ENCODE measurements at regions not wholly inside any gene's neighbourhood (a gene's known extent, or its start where the extent isn't known, plus 50 kb on each side); places are given as distances from the start of the nearest gene placed in this dataset.
"Not testable (repeated sequence)": the region's sequence is repeated elsewhere in the genome, so short reads cannot be mapped to it uniquely, and the experiment has no call there.

GRCh38 chr4:186845137-186845842, 121.6 kb upstream of the FAT1 start:
- ATAC-seq (replicated peaks) (no peak), DNase-seq (no peak)
- H3K27ac Mint-ChIP-seq = no peak overlapping the region
- no peaks in the 10 kb centered on the region for H3K36me3 Mint-ChIP-seq (ENCODE audit: insufficient read depth)
- H3K27me3 Mint-ChIP-seq = no peaks in the 10 kb centered on the region
- H3K4me3 Mint-ChIP-seq = no peak overlapping the region
- no peaks in the 10 kb centered on the region for H3K4me1 Mint-ChIP-seq (ENCODE audit: low read depth in 2 of 2)
- peaks cover 8 to 10% of the 10 kb centered on the region in 2 donors for H3K9me3 Mint-ChIP-seq

GRCh38 chr4:186846426-186846825, 122.8 kb upstream of the FAT1 start:
- Mint-ChIP-seq H3K27ac (no peak overlapping the region), H3K4me1 (ENCODE audit: low read depth in 2 of 2) (no peaks in the 10 kb centered on the region)

GRCh38 chr4:186847429-186848131, 123.9 kb upstream of the FAT1 start:
- not testable (repeated sequence) for DNase-seq; H3K4me1 Mint-ChIP-seq (ENCODE audit: low read depth in 2 of 2); H3K27me3 Mint-ChIP-seq; H3K36me3 Mint-ChIP-seq (ENCODE audit: insufficient read depth); H3K4me3 Mint-ChIP-seq; ATAC-seq (replicated peaks); H3K27ac Mint-ChIP-seq
- peaks cover 8 to 16% of the 10 kb centered on the region in 2 donors for H3K9me3 Mint-ChIP-seq

More at GRCh38 chr4:186846426-186846825, 122.8 kb upstream of the FAT1 start:
- H3K9me3 Mint-ChIP-seq = peaks cover 8 to 16% of the 10 kb centered on the region in 2 donors
- no peaks in the 10 kb centered on the region for H3K36me3 Mint-ChIP-seq (ENCODE audit: insufficient read depth)
- ATAC-seq (replicated peaks) (no peak), DNase-seq (no peak)
- no peak overlapping the region for H3K4me3 Mint-ChIP-seq
- no peaks in the 10 kb centered on the region for H3K27me3 Mint-ChIP-seq

- Mint-ChIP-seq H3K9me3 (peaks cover 8 to 16% of the 10 kb centered on the region in 2 donors), H3K27me3 (no peaks in the 10 kb centered on the region)
- ATAC-seq (replicated peaks) = no peak
Measured at GRCh38 chr4:186848437-186848836, 124.8 kb upstream of the FAT1 start.

GRCh38 chr4:186851291-186852072, 127.8 kb upstream of the FAT1 start:
- ATAC-seq (replicated peaks) (no peak), DNase-seq (no peak)
- H3K9me3 Mint-ChIP-seq = peaks cover 7 to 16% of the 10 kb centered on the region in 2 donors
- H3K4me1 Mint-ChIP-seq (ENCODE audit: low read depth in 2 of 2) = no peaks in the 10 kb centered on the region
- H3K36me3 Mint-ChIP-seq (ENCODE audit: insufficient read depth) = no peaks in the 10 kb centered on the region
- no peaks in the 10 kb centered on the region for H3K27me3 Mint-ChIP-seq
- H3K27ac Mint-ChIP-seq = no peak overlapping the region
- no peak overlapping the region for H3K4me3 Mint-ChIP-seq

More at GRCh38 chr4:186848437-186848836, 124.8 kb upstream of the FAT1 start:
- no peak overlapping the region for H3K27ac Mint-ChIP-seq
- H3K4me3 Mint-ChIP-seq = no peak overlapping the region
- no peaks in the 10 kb centered on the region for H3K36me3 Mint-ChIP-seq (ENCODE audit: insufficient read depth)
- H3K4me1 Mint-ChIP-seq (ENCODE audit: low read depth in 2 of 2) = no peaks in the 10 kb centered on the region
- no peak for DNase-seq

- Mint-ChIP-seq H3K36me3 (ENCODE audit: insufficient read depth) (no peaks in the 10 kb centered on the region), H3K27me3 (no peaks in the 10 kb centered on the region), H3K4me3 (no peak overlapping the region), H3K9me3 (peaks cover 10 to 15% of the 10 kb centered on the region in 2 donors), H3K4me1 (ENCODE audit: low read depth in 2 of 2) (no peaks in the 10 kb centered on the region), H3K27ac (no peak overlapping the region)
- no peak for ATAC-seq (replicated peaks)
- DNase-seq = no peak
Measured at GRCh38 chr4:186852073-186852420, 128.4 kb upstream of the FAT1 start.

- no peak for ATAC-seq (replicated peaks)
- Mint-ChIP-seq H3K9me3 (peaks cover 7 to 8% of the 10 kb centered on the region in 2 donors), H3K4me1 (ENCODE audit: low read depth in 2 of 2) (no peaks in the 10 kb centered on the region), H3K27ac (no peak overlapping the region), H3K4me3 (no peak overlapping the region), H3K36me3 (ENCODE audit: insufficient read depth) (no peaks in the 10 kb centered on the region), H3K27me3 (no peaks in the 10 kb centered on the region)
- DNase-seq = no peak
Measured at GRCh38 chr4:186852964-186853391, 129.3 kb upstream of the FAT1 start.

- Mint-ChIP-seq H3K27ac (no peak overlapping the region), H3K36me3 (ENCODE audit: insufficient read depth) (no peaks in the 10 kb centered on the region), H3K27me3 (no peaks in the 10 kb centered on the region), H3K4me1 (ENCODE audit: low read depth in 2 of 2) (no peaks in the 10 kb centered on the region), H3K9me3 (peaks cover 7 to 8% of the 10 kb centered on the region in 2 donors), H3K4me3 (no peak overlapping the region)
- ATAC-seq (replicated peaks) (no peak), DNase-seq (no peak)
Measured at GRCh38 chr4:186854256-186854655, 130.6 kb upstream of the FAT1 start.

- Mint-ChIP-seq H3K27ac (no peak overlapping the region), H3K4me3 (no peak overlapping the region), H3K4me1 (ENCODE audit: low read depth in 2 of 2) (no peaks in the 10 kb centered on the region), H3K36me3 (ENCODE audit: insufficient read depth) (no peaks in the 10 kb centered on the region), H3K9me3 (peaks cover 5 to 8% of the 10 kb centered on the region in 2 donors), H3K27me3 (no peaks in the 10 kb centered on the region)
- no peak for ATAC-seq (replicated peaks)
- no peak for DNase-seq
Measured at GRCh38 chr4:186855111-186855510, 131.5 kb upstream of the FAT1 start.

GRCh38 chr4:186857793-186858192, 134.1 kb upstream of the FAT1 start:
- Mint-ChIP-seq H3K36me3 (ENCODE audit: insufficient read depth) (no peaks in the 10 kb centered on the region), H3K27ac (no peak overlapping the region), H3K4me1 (ENCODE audit: low read depth in 2 of 2) (no peaks in the 10 kb centered on the region), H3K27me3 (no peaks in the 10 kb centered on the region), H3K4me3 (no peak overlapping the region), H3K9me3 (peaks cover 0 to 3% of the 10 kb centered on the region in 2 donors)
- ATAC-seq (replicated peaks) (no peak), DNase-seq (no peak)

- Mint-ChIP-seq H3K27ac (no peak overlapping the region), H3K4me1 (ENCODE audit: low read depth in 2 of 2) (no peaks in the 10 kb centered on the region), H3K36me3 (ENCODE audit: insufficient read depth) (no peaks in the 10 kb centered on the region), H3K9me3 (peaks cover 5 to 7% of the 10 kb centered on the region in 2 donors), H3K4me3 (no peak overlapping the region), H3K27me3 (no peaks in the 10 kb centered on the region)
- ATAC-seq (replicated peaks) (no peak), DNase-seq (no peak)
Measured at GRCh38 chr4:186858355-186858754, 134.7 kb upstream of the FAT1 start.

GRCh38 chr4:186859420-186859819, 135.8 kb upstream of the FAT1 start:
- ATAC-seq (replicated peaks) (no peak), DNase-seq (no peak)
- no peaks in the 10 kb centered on the region for H3K36me3 Mint-ChIP-seq (ENCODE audit: insufficient read depth)
- H3K9me3 Mint-ChIP-seq = peaks cover 13 to 15% of the 10 kb centered on the region in 2 donors
- H3K27ac Mint-ChIP-seq = no peak overlapping the region
- H3K4me1 Mint-ChIP-seq (ENCODE audit: low read depth in 2 of 2) = no peaks in the 10 kb centered on the region
- no peaks in the 10 kb centered on the region for H3K27me3 Mint-ChIP-seq
- no peak overlapping the region for H3K4me3 Mint-ChIP-seq

- no peak overlapping the region for H3K4me3 Mint-ChIP-seq
- no peaks in the 10 kb centered on the region for H3K27me3 Mint-ChIP-seq
- H3K9me3 Mint-ChIP-seq = peaks cover 13 to 15% of the 10 kb centered on the region in 2 donors
- no peak overlapping the region for H3K27ac Mint-ChIP-seq
- H3K36me3 Mint-ChIP-seq (ENCODE audit: insufficient read depth) = no peaks in the 10 kb centered on the region
- ATAC-seq (replicated peaks) (no peak), DNase-seq (no peak)
- H3K4me1 Mint-ChIP-seq (ENCODE audit: low read depth in 2 of 2) = no peaks in the 10 kb centered on the region
Measured at GRCh38 chr4:186861317-186861716, 137.7 kb upstream of the FAT1 start.
